NCI-H774 (cell line): ENCODE measurements at regions not wholly inside any gene's neighbourhood (a gene's known extent, or its start where the extent isn't known, plus 50 kb on each side); places are given as distances from the start of the nearest gene placed in this dataset.

ENCODE experiments used
- DNase-seq: peaks from one replicate; lab custom pipeline; 2025; lab: John Stamatoyannopoulos, UW

- DNase-seq: no peak
Observed at GRCh38 chr6:71124340-71124739, 164.3 kb upstream of the OGFRL1 start.

- no peak for DNase-seq
Observed at GRCh38 chr6:71125216-71125615, 163.4 kb upstream of the OGFRL1 start.

GRCh38 chr6:71126506-71126905, 162.1 kb upstream of the OGFRL1 start:
- DNase-seq: no peak

DNA sequence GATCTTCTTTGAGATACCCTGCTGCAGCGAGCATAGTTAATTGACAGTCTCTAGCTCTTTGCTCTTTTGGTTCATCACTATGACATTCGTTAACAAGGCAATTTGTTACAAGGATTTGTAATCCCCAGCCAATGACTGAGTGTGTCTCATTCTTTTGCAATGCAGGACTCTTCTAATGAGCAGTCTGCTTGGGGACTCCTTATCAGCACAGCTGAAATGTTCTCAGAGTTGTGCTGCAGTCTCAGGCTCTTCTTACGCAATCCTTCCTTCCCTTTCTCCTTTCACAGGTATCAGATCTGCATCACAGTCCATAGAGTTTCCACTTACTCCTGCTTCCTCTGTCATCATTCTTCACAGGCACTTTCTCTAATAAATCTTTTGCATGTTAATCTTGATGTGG, 161.2 kb upstream of the OGFRL1 start:
- no peak for DNase-seq

DNA sequence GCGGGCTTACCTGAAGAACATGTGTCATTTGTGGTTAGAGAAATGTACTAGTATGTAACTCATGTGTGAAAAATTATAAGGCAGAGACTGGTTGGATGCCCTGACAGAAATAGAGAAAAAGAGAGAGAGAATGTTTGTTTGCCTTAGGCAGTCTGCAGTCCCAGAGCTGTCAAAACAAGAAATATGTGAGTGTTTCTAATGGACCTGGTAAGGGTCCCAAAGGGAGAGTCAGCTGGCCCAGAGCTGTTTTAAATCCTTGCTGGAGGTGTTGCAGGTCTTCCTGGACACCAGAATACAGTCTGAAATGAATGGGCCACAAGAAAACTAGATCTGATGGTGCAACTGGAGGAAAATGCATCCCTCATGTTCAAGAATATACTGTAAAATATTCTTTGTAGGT, 158.3 kb upstream of the OGFRL1 start:
- DNase-seq: no peak

- DNase-seq: no peak
Observed at GRCh38 chr6:71134929-71135642, 153.5 kb upstream of the OGFRL1 start.

DNA sequence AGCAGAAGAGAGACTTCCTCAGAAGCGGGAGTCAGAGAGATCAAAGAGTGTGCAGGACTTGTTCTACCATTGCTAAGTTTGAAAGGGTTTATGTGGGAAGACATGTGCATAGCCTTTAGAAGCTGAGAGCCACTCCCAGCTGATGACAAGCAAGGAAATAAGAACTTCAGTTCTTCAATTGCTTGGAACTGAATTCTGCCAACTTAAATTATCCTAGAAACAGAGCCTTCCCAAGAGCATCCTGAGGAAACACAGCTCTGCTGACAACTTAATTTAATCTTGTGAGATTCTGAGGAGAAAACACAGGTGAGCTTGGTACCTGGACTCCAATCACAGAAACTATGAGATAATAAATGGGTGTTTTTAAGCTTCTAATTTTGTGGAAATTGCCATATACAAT, 150.6 kb upstream of the OGFRL1 start:
- no peak for DNase-seq

- DNase-seq: no peak
Observed at GRCh38 chr6:71138376-71138775, 150.2 kb upstream of the OGFRL1 start.

- no peak for DNase-seq
Observed at GRCh38 chr6:71139249-71139648, 149.4 kb upstream of the OGFRL1 start.

DNA sequence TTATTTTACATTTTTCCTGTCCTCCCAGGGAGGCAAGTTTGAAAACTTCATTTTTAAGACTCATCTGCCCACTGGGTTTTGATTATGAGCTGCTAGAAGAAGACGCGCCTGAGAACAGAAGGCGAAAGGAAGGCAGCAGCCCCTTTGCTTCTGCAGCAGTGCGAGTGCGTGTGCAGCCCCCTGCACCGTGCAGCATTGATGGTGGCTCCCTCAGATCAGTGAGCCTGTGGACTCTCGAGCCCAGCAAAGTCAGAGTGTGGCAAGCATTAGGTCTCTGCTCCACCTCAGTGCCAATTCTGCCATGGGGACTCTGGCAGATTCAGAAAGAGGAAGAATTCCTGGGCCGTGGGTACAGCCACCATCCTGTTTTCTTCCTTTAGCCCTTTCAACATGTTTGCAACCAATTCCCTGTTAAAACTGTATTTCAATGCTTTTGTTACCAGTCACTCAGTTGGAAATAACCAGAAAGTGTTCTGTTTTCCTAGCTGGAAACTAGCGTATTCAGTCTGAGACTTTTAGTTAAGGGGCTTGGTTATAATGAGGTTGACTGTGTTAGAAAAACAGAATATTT, 134.8 kb upstream of the OGFRL1 start:
- DNase-seq: no peak

GRCh38 chr6:71157345-71157744, 131.3 kb upstream of the OGFRL1 start:
- DNase-seq: no peak

- DNase-seq: no peak
Observed at GRCh38 chr6:71164890-71165289, 123.7 kb upstream of the OGFRL1 start.

DNA sequence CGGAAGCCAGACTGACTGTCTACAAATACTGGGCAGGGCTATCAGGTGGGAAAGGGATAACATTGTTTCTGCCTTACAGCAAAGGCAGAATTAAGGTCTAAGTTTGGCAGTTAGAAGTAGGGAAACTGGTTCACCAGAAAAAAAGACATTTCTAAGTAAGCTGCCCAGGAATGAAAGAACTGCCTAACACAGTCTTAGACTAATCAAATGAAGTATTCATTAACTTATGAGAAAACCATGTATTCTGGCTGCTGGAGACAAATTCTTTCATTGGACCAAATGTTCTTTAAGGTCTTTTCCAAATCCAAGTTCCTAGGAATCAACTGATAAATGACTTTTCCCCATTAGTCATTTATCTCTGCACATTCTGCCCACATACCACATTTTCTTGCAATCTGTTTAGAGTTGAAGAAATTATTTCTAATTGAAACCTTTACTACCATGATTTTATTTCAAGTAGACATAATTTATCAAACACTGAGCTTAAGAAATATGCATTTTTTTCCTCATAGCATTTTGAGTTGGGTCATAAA, 120.3 kb upstream of the OGFRL1 start:
- no peak for DNase-seq

GRCh38 chr6:71171497-71172070, 117.0 kb upstream of the OGFRL1 start:
- DNase-seq: no peak

DNA sequence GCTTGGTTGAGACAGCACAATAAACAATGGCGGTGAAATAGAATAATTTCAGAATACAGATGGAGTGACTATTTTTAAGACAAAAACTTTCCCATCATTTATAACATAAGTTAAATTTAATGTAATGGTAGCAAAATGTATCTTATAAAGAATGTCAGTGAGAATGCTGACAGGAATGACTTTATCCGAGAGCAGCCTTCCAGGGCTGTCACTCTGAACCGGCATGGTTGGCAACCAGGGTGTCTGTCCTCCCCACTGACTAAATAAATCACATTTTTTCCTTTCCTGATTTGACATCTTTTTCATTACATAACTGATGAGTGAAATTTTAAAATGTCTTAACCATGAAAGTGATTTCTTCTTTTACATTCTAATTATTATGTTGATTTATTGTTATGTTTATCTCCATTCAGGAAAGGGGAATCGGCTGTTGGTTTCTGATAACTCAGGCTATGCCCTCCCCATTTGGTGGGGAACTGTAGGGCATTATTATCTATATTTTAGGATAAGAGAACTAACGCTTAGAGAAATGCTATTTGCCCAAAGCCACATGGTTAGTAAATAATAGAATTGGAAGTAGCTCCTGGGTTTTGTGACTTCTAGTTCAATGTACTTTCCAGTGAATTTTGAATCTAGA, 109.2 kb upstream of the OGFRL1 start:
- no peak for DNase-seq

- no peak for DNase-seq
Observed at GRCh38 chr6:71181565-71181964, 107.0 kb upstream of the OGFRL1 start.

DNA sequence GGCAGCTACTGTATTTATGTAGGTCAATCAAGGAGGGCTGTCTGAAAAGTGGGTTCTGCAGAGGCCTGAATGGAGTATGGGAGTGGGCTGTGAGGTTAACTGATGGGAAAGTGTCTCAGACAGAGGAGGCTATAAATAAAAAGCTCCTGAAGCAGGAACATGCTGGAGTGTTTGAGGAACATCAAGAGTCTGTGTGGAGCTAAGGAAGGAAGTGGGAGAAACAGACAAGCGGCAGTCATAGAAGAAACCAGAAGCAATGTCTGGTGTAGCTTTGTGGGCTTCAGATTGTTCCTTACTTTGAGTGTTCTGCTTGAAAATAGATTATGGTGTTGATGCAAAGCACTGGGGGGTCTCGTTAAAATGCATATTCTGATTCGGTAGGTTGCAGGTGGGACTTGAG, 101.5 kb upstream of the OGFRL1 start:
- DNase-seq: no peak

DNA sequence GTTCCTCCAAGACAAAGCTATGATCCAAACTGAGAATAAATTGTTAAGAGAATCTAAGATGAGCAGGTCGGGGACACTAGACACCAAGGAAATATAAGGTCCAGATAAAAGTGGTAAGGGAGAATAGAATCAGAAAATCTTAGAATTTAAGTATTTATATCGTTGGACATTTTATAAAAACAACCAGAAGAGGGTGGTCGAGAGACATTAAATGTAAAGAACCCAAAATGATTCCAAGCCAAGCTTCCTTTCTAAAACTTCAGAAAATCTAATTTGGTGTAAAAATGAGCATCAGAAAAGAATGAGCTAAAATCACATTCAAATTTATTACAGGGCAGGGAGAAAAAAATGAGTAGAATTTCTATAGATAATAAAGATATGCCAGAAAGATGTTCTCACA, 97.8 kb upstream of the OGFRL1 start:
- DNase-seq: no peak

DNA sequence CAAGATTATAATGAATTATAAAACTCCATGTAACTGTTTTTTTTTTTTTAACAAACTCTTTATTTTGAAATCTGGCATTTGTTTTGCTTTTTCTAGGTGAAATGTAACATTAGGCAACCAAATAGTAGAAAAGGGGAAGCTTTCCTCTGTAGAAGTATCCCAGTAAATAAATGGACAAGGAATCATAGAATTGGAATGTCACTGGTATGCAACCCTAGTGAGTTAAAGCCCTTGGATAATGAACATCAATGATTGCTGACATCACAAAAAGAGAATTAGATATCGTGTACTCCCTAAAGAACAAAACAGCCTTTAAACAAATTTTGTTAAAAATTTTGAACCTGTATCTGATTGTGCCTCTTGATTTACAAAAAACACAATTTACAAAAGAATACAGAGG, 93.9 kb upstream of the OGFRL1 start:
- DNase-seq: no peak

DNA sequence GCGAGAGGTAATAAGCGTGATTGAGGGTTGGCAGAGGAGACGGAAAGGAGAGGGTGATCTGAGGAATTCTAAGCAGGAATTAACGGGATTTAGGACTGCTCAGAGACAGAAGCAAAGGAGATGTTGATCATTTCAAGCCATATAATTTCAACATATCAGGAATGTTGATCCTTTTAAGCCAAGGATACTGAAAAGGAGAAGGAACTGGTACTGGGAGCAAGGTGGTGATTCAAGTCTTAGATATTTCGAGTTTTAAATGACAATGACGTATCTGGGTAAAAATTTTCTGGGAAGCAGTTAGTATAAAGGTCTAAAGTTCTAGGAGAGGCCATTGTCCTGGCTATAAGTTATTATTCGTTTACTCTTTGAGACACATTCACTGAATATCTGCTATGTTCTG, 91.3 kb upstream of the OGFRL1 start:
- DNase-seq: no peak

DNA sequence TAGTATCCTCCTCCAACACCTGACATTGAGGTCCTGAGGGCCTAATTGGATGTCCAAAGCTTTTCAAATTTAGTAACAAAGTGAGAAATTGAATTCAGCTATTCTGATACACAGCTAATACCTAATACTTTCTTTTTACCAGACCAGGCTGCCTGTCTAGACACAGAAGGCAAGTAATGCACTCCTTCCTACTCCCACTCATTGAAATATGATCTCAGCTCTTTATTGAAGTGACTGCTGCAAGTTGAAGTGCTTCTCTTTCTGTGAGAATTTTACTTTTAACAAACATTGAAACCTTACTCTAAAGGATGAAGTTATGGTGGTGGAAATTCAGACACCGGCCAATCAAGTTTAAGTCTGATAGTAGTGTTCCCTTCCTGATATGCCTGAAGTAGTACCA, 90.8 kb upstream of the OGFRL1 start:
- no peak for DNase-seq

GRCh38 chr6:71198908-71199307, 89.7 kb upstream of the OGFRL1 start:
- no peak for DNase-seq

- no peak for DNase-seq
Observed at GRCh38 chr6:71199736-71200135, 88.9 kb upstream of the OGFRL1 start.
